DMS153 (cell line): ENCODE measurements at regions not wholly inside any gene's neighbourhood (a gene's known extent, or its start where the extent isn't known, plus 50 kb on each side); places are given as distances from the start of the nearest gene placed in this dataset.
"Not testable (repeated sequence)": the region's sequence is repeated elsewhere in the genome, so short reads cannot be mapped to it uniquely, and the experiment has no call there.

Source experiments
- DNase-seq: peaks from one replicate; lab custom pipeline; 2025; lab: John Stamatoyannopoulos, UW

GRCh38 chr2:16238786-16239185 is 298.4 kb downstream of the MYCN start:
- no peak for DNase-seq

- DNase-seq, result no peak
These were observed 297.8 kb downstream of the MYCN start for GRCh38 chr2:16238001-16238761.

GRCh38 chr2:16235747-16236146 is 295.4 kb downstream of the MYCN start:
- no peak for DNase-seq

- DNase-seq, result not testable (repeated sequence)
These were observed 294.9 kb downstream of the MYCN start for GRCh38 chr2:16235291-16235690.

GRCh38 chr2:16228951-16229350 is 288.6 kb downstream of the MYCN start:
- DNase-seq, result no peak

- no peak for DNase-seq
These were observed 288.1 kb downstream of the MYCN start for GRCh38 chr2:16228471-16228870.

- no peak for DNase-seq
These were observed 287.6 kb downstream of the MYCN start for GRCh38 chr2:16227811-16228462.

GRCh38 chr2:16226943-16227664 is 286.8 kb downstream of the MYCN start:
- DNase-seq, result no peak

- DNase-seq, result no peak
These were observed 286.0 kb downstream of the MYCN start for GRCh38 chr2:16226381-16226780.

GRCh38 chr2:16225545-16225944 is 285.2 kb downstream of the MYCN start:
- no peak for DNase-seq

- no peak for DNase-seq
These were observed 284.7 kb downstream of the MYCN start for GRCh38 chr2:16225071-16225470.

GRCh38 chr2:16224298-16225045 is 284.1 kb downstream of the MYCN start:
- no peak for DNase-seq

- DNase-seq, result no peak
These were observed 283.5 kb downstream of the MYCN start for GRCh38 chr2:16223841-16224177.

- no peak for DNase-seq
These were observed 283.0 kb downstream of the MYCN start for GRCh38 chr2:16223161-16223840.

- DNase-seq, result no peak
These were observed 282.0 kb downstream of the MYCN start for GRCh38 chr2:16222326-16222725.

- DNase-seq, result no peak
These were observed 281.2 kb downstream of the MYCN start for GRCh38 chr2:16221461-16222010.

- DNase-seq, result no peak
These were observed 279.1 kb downstream of the MYCN start for GRCh38 chr2:16219292-16219975.

GRCh38 chr2:16218625-16219024 is 278.3 kb downstream of the MYCN start:
- no peak for DNase-seq

GRCh38 chr2:16218161-16218560 is 277.8 kb downstream of the MYCN start:
- DNase-seq, result no peak

GRCh38 chr2:16217741-16218140 is 277.4 kb downstream of the MYCN start:
- not testable (repeated sequence) for DNase-seq

- no peak for DNase-seq
These were observed 276.9 kb downstream of the MYCN start for GRCh38 chr2:16217291-16217690.
